ENCODE measurements at regions not wholly inside any gene's neighbourhood (a gene's known extent, or its start where the extent isn't known, plus 50 kb on each side); places are given as distances from the start of the nearest gene placed in this dataset.
A peak's percentile ranks its signal among the peaks of the same experiment; 100 is the strongest.

GRCh38 chr12:107983756-107984472 is 145.2 kb upstream of the WSCD2 start:
- DNase-seq = no peak

GRCh38 chr12:107984973-107985372 is 144.1 kb upstream of the WSCD2 start:
- no peak for DNase-seq

GRCh38 chr12:107986183-107986582 is 142.9 kb upstream of the WSCD2 start:
- no peak for DNase-seq

- DNase-seq = peak; percentile 63
Observed at GRCh38 chr12:107990325-107990724, 138.8 kb upstream of the WSCD2 start.

- no peak for DNase-seq
Observed at GRCh38 chr12:107992029-107992428, 137.1 kb upstream of the WSCD2 start.

- peak; percentile 68 for DNase-seq
Observed at GRCh38 chr12:107992870-107993451, 136.1 kb upstream of the WSCD2 start.

GRCh38 chr12:107998863-107999262 is 130.2 kb upstream of the WSCD2 start:
- no peak for DNase-seq

- no peak for DNase-seq
Observed at GRCh38 chr12:108000111-108000510, 129.0 kb upstream of the WSCD2 start.

- DNase-seq = peak; percentile 52
Observed at GRCh38 chr12:108004319-108004718, 124.8 kb upstream of the WSCD2 start.

- no peak for DNase-seq
Observed at GRCh38 chr12:108008163-108008905, 120.8 kb upstream of the WSCD2 start.

GRCh38 chr12:108009442-108010070 is 119.5 kb upstream of the WSCD2 start:
- DNase-seq = no peak

GRCh38 chr12:108016022-108016564 is 113.0 kb upstream of the WSCD2 start:
- DNase-seq = no peak

- DNase-seq = no peak
Observed at GRCh38 chr12:108017472-108018057, 111.5 kb upstream of the WSCD2 start.

- no peak for DNase-seq
Observed at GRCh38 chr12:108019862-108020261, 109.2 kb upstream of the WSCD2 start.

GRCh38 chr12:108021141-108021540 is 107.9 kb upstream of the WSCD2 start:
- no peak for DNase-seq

GRCh38 chr12:108021949-108022522 is 107.1 kb upstream of the WSCD2 start:
- no peak for DNase-seq

GRCh38 chr12:108029051-108029835 is 99.8 kb upstream of the WSCD2 start:
- DNase-seq = no peak

GRCh38 chr12:108033090-108033489 is 96.0 kb upstream of the WSCD2 start:
- no peak for DNase-seq

- DNase-seq = no peak
Observed at GRCh38 chr12:108035372-108035771, 93.7 kb upstream of the WSCD2 start.

GRCh38 chr12:108037960-108038359 is 91.1 kb upstream of the WSCD2 start:
- DNase-seq = no peak

GRCh38 chr12:108039794-108040193 is 89.3 kb upstream of the WSCD2 start:
- no peak for DNase-seq

- DNase-seq = peak; percentile 18
Observed at GRCh38 chr12:108040947-108041346, 88.1 kb upstream of the WSCD2 start.
